GM04503 (cell line): ENCODE measurements at regions not wholly inside any gene's neighbourhood (a gene's known extent, or its start where the extent isn't known, plus 50 kb on each side); places are given as distances from the start of the nearest gene placed in this dataset.
"Not testable (repeated sequence)": the region's sequence is repeated elsewhere in the genome, so short reads cannot be mapped to it uniquely, and the experiment has no call there.

Experiments
- DNase-seq: peaks from one replicate; pipeline ENCODE4 v3.0.0-alpha.2; 2012; ENCODE audit warnings: low read depth

DNA sequence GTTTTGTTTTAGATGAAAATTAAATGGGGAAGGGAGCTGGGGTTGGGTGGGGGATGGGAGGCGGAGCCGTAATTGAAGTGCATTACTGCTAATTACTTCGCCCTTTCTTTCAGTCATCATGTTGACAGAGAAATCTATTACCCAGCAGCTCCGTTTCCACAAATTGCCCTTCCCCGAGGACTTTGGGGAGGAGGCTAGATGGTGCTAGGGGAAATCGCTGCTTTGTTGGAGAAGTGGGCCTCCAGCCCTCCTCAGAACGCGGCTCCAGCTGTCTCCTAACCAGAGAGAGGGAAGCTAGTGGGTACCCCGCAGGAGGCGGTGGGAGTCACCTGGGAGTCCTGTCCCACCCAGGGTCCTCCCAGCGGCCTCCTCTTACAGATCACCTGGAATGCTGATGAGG, 130.9 kb upstream of the MYCN start:
- no peak for DNase-seq

DNA sequence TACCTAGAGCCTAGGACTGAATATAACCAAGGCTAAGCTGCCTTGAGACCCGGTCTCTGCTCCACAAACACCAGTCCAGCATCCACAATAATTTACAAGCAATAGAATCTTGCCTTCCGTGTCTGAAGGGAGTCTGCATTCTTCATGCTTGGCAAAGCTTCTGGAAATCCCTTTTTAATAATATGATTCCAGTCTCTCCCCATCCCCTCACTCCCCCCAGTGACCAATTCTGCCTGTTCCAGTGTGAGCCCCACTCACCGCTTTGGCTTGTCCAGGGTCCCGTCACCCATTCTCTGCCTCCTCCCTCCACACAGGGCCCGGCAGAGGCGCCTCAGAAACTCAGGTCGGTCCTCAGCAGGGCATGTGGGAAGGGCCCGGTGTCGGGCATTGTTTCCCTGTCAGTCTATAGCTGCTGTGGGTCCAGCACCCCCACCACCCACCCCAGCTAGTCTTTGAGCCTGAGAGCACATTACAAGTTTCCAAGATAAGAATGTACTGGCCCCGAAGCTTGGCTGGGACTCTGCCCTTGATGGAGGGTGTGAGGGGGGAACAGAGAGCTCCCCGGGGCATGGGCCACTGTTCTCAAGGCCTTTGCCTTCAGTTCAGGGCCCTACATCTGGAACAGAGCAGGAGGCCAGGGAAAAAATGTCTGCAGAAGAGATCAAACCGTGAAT, 129.7 kb upstream of the MYCN start:
- DNase-seq: no peak

DNA sequence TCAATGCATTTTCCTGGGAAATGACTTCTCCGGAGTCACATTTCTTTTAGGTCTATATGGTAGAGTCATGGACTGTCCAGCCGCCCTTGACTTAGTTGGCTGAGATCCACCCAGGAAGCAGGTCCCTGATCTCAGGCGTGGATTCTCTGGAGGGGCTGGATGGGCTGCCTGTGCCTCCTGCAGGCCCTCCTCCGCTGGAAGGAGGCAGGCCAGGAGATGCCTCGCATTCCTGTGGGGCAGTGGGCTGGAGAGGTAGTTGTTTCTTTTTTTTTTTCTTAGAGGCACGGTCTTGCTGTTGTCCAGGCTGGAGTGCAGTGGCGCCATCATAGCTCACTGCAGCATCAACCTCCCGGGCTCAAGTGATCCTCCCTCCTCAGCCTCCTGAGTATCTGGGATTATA, 129.0 kb upstream of the MYCN start:
- no peak for DNase-seq

DNA sequence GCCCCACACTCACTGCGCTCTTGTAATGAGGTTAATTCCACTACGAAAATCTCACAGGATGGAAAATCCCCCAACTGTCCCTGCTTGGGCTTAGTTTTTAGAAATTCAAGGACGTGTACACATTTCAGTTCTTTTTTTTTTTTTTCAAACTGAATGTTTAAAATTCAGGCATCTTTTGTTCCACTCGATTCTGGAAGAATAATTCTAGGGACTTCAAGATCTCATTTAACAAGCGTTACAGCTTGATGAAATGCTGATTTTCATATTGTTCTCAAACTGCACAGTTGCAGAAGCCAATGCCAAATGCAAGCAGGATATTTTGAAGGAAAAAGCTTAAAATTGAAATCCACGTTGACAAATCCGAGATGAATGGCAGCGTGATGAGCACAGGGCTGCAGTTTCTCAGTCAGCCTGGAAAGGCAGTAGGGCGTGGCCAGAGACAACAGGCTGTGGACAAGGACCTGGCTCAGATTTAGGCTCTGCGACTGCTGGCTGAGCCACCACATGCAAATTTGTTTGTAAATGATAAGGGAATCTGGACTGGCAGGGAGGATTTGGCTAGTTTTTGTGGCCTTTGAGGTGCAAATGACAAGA, 128.1 kb upstream of the MYCN start:
- DNase-seq: no peak

DNA sequence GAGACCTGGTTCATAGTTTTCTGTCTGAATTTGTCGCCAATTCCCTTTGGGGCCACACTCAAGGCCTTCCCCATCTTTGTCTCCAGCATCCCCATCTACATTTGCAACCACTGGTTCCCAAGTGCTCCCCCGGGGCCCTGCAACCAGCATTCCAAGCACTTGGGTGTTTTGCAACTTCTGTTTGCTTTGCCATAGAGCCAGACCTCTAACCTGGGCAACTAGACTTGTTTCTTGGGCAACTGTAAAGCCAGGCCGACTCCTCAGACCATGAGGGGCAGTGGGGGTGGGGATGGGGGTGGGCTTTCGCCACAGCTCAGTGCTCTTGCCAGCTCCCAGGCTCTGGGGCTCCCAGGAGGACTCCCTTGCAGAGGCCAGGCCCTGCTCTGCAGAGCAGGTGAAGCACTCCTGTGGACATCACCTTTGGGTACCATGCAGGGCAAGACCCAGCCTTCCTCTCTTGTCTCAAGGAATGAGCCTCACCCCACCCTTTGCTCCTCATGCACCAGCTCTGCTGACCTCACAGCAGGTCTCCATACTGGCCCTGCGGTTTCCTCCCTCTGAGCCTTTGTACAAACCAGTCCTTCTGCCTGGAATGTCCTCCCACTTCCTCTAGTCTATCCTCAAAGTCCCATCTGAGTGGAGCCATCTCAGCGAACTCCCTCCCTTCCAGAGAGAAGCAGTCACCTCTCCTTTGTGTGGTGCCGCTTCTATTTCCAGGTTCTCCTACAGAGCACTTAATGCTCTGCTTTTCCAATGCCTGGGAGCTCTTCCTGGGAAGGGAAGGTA, 126.7 kb upstream of the MYCN start:
- no peak for DNase-seq

DNA sequence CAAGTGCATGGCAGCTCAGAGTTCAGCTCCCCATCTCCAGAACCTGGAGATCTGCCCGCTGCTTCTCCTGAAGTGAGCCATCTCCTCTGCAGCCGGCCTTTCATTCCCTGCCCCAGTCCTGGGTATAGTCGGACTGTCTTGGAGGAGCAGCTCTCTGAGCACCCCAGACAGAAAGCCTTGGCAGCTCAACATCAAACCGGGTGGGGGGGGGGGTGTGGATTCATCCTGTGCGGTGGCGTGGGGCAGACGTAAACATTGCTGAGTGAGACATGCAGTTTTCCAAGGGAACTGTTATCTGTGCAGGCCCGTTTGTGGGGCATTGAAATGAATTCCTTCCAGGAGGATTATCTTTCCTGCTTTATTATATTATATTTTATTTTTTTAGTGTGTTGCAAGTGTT, 125.9 kb upstream of the MYCN start:
- DNase-seq: no peak

DNA sequence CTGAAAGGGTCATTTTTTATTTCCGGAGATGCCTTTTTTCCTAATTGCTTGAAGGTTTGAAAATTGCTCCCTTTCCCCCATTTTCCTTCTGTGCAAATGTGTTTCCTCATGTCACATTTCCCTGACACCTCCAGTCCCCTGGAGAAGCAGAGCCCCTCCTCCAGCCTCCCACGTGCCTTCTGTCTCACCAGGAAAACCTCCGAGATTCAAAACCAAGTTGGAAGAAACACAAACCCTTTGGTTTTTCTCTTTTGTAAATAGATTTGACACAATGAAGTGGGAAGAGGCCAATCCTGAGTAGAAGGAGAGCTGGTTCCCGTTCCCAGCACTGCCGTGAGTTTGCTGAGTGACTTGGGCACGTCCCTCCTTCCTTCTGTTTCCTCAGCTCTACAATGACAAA, 125.4 kb upstream of the MYCN start:
- no peak for DNase-seq

DNA sequence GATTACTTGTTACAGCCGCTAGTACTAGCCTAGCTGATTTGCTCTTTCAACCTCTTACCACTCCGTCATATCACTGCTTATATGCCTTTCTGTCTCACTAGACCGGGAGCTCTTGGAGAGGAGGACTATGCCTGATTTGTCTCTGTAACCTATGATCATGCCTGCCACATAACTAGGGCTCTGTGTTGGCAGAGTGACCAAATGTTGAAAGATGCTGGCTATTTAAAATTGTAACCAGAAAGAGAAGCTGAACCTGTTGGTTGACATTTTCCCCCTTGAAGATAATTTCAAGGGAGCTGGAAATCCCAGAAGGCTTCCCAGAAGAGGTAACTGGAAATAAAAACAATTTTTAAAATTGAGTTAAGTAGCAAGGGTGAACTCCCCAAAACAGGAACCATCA, 124.1 kb upstream of the MYCN start:
- DNase-seq: no peak

DNA sequence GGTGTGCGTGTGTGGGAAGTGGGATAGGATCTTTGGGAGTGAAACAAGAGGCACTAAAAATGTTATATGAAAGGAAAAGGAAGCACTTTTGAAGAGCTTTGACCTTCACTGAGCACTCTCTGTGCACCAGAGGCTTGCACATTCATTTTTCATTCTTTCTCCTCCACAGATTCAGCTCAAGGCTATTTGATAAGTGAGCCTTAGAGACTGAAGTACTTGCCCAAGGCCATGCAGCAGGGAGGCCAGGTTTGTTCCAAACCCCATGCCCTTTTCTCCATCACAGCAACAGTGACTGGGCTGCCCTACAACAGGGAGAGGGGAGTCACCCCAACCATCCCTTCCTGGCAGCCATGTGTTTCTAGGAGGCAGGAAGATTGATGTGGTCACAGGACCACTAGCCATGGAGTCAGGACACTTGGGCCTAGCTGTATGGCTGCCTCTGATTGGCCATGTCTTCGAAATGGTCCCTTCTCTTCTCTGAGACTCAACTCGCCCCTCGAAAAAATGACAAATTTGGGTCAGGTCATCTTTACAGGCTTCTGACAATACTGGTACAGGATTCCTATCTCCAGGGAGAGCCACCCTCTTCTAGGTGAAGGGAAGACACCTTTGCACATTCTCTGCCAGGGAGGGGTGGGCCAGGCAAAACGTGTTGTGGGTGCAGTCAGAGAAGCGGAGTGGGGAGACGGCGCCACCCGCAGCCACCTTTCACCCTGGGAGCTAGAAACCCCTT, 123.5 kb upstream of the MYCN start:
- DNase-seq: no peak

DNA sequence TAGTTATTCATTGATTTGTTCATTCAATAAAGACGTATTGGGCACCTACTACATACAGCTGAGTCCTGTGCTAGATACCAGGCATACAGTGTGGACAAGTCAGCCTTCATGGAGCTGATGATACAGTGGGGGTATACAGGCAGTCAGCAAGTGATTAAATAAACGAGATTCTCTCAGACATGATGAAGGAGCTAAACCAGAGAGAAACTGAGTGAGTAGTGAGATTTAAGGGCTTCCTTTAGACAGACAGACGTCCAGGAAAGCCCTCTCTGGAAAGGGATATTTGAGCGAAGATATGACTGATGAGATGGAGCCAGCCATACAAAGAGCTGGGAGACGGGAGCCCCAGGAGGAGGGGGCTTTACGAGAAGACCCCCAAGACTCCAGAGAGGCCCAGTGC, 122.6 kb upstream of the MYCN start:
- DNase-seq: no peak

DNA sequence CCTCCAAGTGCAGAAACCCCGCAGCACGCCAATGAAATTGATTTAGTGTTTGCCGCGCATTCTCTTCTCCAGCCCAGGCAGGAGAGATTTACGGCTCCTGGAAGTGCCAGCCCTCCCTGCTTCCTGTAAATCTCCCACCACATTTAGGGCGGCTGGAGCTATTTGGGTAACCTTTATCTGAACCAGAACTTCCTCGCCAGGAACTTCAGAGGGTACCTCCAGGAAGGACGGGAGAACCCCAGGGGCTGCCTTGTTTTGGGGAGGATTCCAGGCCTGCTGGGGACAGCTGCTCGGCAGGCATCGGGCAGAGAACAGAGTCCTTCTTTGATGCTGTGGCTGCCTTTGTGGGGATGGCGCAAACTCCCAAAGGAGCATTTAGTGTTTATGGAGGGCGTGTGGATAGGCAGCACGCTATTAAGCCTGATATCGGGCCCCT, 122.0 kb upstream of the MYCN start:
- no peak for DNase-seq

DNA sequence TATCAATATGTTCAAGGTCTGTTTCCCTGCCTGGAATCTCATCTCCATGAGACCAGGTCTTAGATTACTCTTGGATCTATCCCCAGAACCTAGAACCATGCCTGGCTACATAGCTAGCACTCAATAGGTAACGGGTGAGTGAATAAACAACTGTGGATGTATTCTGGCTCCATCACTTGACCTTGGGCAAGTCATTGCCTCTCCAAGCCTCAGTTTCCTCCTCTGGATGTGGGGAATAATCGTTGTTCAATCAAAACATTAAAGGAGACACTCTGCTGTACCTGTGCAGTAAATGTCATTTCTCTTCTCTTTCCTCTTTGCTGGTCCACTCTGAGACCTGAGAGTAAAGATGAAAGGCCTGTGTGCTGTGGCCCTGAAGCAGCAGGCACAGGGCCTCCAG, 121.5 kb upstream of the MYCN start:
- no peak for DNase-seq

DNA sequence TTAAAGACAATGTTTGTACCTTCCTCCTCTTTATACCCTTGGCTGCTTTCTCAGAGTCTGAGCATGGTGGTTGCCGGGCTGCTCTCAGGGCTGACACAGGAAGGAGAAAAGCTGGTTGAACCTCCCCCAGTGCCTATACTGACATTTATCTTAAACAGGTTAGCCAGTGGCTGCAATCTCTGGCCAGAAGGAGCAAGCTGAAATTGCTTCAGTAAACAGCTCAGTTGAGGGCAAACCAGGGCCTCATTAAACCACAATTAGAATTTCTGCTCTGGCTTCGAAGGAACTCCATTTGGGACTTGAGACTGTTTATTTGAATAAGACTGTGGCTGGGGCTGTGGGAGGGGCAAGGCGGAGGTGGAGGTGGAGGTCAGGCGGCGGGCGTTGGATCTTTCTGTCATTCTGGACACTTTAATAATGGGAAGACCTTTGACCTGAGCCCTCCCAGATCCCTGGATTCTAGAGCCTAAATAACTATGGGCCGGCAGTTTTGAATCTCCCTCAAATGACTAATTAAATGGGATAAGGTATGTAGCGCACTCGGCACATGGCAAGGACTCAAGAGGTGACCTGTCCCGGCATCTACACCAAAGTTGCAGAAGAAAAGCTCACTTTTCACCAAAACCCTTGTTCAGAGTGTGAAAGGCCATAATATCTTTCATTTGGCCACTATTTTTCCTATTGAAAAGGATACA, 120.6 kb upstream of the MYCN start:
- no peak for DNase-seq

DNA sequence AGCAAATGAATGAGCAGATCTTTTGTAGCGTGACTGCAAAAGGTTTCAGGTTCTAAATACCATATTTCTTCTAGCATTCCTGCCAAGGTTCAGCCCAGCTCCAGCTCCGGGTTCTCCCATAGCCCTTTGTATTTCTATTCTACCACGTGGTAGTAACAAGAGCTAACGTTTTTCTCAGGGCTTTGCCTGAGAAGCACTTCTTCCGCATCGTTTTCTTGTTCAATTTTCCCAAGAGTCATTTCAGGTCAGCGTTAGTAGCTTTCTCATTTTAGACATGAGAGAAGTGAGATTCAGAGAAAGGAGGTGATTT, 120.1 kb upstream of the MYCN start:
- DNase-seq: no peak

DNA sequence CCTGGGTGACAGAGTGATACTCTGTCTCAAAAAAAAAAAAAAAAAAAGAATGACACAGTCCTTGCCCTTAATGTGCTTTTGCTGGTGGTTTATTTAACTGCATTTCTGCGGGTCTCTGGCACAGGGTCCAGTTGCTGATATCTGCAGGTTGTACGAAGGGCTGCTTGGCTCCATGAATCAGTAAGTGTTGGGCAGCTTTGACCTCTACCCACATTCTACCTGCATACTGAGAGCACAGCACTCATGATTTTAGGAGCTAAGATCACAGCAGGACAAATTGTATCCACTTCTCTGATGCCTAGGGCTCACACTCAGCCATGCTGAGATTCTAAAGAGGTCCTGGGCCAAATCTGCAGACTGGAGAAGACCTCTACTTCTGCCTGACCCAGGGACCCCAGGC, 119.4 kb upstream of the MYCN start:
- DNase-seq: no peak

DNA sequence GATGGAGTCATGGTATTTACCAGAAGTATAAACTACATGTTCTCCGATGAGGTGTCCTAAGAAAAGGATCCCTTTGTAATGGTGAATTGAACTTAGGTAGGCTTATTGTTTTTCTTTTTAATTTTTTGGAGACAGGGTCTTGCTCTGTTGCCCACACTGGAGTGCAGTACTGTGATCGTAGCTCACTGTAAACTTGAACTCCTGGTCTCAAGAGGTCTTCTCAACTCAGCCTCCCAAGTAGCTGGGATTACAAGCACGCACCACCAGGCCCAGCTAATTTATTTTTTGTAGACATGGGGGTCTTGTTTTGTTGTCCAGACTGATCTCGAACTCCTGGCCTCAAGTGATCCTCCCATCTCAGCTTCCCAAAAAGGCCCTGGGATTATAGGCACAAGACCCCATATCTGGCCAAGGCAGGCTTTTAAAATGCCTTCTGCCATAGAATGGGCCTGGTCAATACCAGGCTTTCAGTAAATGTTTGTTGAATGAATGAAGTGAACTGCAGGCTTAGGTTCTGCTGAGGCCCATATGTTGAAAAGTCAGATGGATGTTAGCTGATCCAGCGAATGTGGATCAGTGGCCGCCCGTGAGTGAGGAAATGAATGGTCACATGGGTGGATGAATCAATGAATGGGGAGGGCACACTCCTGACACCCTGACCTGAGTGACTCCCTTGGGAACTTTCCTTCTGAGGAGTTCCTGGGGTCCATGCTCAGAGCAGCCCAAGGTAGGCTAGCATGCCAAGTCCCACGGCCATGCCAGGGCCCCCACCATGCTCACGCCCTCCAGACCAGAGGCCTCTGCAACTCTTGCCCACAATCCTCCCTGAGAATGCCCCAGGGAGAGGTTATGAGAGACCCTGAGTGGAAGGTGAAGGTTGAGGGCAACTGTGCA, 118.0 kb upstream of the MYCN start:
- no peak for DNase-seq

DNA sequence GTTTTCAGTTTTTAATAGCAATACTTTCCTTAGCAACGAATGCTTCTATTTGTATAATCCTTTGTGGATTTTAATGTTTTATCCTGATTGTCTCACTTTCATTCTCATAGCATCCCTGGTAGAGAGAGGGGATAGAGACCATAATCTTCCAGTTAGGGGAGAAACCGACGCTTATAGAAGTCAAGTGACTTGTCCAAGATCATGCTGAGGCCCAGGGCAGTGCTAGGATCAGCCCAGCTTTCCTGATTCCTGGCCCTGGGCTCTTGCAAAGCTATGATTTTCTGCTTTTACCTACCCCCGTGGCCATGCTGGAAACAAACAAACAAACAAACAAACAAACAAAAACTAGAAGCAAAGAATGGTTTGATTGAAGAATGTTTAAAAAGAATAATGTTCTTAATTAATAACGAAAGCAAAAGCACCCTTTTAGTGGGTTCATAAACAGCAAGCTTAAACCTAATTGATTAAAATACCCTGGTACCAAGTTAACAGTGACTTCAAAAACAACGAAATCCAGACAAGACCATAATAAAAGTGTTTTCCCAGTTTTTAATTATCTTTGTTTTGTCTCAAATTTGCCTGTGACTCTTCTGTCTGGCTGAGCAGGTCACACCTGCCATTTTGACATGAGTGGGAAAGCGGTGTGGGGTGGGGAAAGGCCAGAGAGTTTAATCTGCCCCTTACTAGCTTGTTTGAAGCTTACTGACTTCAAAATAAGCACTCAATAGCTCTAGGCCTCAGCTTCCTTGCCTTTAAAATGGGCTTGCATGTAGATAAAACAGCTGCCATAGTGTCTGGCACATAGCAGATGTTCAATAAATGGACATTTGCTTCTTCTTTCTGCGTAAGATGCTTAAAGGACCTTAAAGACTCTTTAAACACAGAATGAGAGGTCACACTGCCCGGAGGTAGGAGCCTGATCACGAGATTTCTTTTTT, 116.6 kb upstream of the MYCN start:
- no peak for DNase-seq

DNA sequence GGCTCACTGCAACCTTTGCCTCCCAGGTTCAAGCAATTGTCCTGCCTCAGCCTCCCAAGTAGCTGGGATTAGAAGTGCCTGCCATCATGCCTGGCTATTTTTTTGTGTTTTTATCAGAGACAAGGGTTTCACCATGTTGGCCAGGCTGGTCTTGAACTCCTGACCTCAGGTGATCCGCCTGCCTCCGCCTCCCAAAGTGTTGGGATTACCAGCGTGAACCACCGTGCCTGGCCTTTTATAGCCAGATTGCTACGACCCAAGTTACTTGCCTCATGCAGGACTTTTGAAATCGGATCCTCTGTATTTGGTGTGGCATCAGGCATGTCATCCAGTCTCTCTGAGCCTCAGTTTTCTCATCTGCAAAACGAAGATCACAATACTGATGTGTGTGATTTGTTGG, 115.9 kb upstream of the MYCN start:
- DNase-seq: not testable (repeated sequence)

DNA sequence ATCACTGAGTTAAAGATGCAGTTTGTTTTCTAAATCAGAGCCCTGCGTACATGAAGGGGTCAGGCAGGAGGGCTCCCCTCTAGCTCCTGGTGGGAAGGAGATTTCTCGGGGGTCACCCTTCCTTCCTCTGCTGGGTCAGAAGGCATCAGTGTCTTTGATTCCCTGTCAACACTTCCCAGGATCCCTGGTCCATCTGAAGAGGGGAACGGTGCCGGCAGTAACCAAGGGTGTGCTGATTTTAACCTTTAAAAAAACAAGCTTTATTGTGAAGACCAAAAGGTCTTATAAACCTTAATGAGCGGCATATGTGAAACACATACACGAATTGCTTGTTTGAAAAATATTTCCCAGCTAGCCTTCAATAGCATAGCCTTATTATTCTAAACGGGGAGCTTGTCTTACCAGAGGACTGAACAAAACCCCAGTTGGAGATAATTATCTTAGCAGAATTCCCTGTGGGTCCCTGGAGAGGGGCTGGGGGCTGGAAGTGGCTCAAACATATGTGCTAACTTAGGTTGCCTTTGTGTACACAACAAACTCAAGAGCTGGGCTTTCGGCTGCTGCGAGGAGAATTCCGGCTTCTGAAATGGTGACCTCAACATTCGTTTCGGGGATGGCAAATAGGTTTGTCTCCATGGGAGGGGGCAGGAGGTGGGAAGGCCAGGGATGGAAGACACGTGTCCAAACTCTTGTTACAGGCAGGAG, 114.9 kb upstream of the MYCN start:
- no peak for DNase-seq
